COR-L47 (cell line): ENCODE measurements at regions not wholly inside any gene's neighbourhood (a gene's known extent, or its start where the extent isn't known, plus 50 kb on each side); places are given as distances from the start of the nearest gene placed in this dataset.

Experiments used
- DNase-seq: peaks from one replicate; lab custom pipeline; 2025; lab: John Stamatoyannopoulos, UW

DNA sequence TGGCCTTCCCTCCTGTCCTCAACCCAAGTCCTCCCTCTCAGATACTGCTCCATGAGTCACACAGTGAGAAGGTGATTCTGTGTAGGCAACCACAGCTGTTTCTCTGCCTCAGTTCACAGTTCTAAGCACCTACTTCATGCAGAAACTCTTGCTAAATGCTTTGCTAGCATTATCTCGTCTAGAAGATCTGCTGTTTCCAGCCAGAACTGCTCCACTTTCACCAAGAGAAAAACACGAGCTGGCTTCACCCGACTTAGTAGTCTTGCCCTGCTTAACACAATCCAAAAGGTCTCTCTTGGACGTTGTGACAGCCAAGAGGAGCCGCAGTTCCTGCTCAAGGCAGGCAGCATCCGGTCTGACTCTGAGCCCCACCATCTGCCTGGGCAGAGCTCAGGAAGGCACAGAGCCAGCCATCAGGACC lies 272.1 kb downstream of the UACA start:
- DNase-seq: no peak

GRCh38 chr15:70490838-70491155 lies 272.6 kb downstream of the UACA start:
- DNase-seq: no peak

DNA sequence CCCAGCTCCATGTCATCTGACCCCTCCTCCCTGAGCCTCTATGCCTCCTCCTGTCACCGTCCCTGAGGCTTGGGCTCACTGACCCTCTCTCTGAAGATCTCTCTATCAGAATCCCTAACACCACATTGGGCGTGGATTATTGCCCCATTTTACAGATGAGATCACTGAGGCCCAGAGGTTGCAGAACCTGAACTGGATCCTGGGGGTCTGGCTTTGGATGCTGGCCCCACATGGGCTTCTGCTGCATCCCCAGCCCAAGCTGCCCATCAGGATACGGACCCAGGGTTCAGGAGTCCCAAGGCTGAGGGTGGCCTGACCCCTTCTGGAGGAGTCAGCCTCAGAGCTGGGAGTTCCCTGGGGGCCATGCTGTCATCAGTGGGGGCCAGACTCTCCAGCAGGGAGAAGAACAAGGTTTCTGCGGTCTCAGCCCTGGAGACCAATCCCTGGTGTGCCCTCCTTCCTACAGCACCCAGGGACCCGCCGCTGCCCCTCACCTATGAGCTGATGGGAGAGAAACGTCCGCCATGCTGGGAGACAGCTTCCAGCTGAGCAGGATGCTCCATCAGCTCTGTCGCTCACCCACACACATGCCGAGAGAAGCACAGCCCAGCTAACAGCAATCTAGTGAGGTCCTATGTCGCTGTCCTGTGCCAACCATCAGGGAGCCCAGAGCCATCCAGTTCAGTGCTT lies 273.1 kb downstream of the UACA start:
- DNase-seq: no peak

DNA sequence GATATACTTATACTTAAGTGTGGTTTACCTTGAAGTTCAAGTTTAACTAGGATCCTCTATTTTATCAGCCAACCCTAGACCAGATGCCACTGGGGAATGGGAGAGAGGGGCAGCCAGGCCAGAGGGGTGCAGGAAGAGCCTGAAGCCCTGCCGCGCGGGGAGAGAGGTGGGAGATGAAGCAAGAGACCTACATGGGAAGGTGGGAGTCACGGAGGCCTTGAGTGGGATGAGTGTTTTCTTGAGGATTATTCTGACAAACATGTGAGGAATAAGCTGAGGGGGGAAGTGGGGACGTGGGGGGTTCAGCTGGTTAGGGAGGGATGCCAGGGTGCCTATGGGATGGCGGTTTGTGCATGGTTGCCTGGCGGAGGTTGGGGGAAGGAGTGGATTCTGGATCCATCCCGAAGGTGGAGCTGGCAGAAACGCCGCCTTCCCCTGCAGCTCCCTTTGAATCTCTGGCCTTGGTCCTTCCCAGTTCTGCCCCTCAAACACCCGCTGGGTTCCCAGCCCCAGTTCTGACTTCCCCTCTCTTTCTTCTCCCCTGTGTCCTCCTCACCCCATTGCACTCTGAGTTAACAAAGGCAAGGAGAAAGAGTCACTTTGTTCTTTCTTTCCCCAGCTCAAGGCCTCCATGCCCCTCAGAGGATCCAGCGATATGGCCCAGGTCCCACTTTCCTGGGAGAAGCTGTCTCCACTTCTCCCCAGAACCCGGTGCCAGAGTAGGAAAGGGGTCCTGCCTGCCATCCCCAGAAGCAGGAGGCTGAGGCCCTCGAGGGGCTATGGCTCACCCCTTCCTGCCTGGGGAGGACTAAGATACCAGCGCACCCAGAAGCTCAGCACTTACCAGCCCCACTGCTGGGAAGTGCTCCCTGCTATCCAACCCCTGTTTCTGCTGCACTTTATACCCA lies 274.2 kb downstream of the UACA start:
- DNase-seq: no peak

DNA sequence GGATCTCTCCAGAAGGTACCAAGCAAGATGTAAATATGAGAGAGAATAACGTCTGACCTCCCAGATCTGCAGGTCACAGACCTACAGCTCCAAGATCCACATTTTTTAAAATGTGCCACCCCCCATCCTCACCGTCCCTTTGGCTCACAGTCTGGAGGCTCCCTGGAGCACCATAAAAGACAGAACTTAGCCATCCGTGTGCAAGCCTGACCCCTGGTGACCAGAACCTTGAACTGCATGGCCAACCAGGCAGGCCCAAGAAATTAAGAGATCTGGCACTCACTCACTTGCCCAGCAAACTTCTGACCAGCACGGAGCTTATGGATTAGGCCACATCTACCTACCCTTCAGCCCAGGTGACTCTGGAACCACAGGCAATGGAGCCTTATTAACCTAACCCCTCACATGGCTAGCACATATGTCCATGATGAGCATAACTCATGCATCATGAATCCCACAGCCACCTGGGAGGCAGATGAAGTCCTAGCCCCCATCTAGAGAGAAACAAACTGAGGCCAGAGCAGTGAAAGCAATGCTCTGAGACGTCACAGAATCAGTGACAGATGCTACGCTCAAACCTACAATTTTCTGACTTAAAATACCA lies 275.3 kb downstream of the UACA start:
- peak; percentile 25 for DNase-seq

DNA sequence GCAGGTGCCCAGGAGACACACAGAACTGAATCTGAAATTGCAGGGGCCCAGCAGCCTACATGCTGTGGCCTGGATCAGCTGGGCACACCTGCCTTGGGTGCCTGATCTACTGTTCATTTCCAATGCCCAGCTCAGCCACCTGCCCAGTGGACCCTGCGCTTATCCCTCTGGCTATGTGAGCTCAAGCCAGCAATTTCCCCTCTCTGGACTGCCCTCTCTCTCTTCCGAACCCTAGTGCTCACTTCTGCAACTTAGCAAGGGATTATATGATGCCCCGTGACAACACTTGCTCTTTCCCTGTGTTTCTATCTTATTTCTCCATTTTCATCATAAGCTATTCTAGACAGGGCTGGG lies 276.0 kb downstream of the UACA start:
- DNase-seq: no peak

- DNase-seq: no peak
Measured at GRCh38 chr15:70486451-70487386, 276.6 kb downstream of the UACA start.

- DNase-seq: no peak
Measured at GRCh38 chr15:70486012-70486411, 277.3 kb downstream of the UACA start.

GRCh38 chr15:70484993-70485392 lies 278.4 kb downstream of the UACA start:
- DNase-seq: no peak

DNA sequence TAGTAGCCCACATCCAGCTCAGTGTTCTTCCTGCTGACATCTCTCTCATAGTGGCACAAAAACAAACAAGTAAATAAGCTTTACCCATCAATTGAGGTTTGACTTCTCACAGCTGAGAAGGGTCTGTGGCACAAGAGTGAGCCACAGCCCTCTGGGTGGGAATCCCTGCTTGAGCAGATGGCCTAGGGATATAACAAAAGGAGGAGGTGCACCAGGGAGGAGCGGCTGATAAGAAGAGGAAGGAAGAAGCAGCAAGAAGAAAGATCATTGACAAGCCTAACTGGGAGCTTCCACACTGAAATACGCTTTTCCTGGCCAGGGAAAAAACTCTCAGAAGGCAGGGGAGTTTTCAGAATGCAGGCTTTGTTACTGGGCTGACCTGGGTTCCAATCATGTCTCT lies 279.8 kb downstream of the UACA start:
- DNase-seq: no peak

- no peak for DNase-seq
Measured at GRCh38 chr15:70480196-70480856, 283.0 kb downstream of the UACA start.

DNA sequence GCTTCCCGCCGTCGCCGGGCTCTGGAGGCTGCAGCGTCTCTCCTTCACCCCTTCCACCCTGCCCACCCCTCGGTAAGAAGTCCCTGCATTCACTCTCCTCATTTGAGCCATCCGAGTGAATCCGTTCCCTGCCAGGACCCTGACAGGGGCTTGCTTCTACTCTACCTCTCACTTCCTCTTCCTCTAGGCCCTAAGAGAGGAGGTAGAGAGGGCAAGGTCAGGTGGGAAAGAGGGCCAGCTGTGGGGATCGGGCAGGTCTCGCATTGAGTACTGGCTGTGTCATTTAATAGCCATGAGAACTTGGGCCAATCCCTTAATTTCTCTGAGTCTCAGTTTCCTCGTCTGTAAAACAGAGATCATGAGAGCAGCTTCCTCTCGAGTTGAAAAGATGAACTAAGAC lies 283.6 kb downstream of the UACA start:
- no peak for DNase-seq

- no peak for DNase-seq
Measured at GRCh38 chr15:70479056-70479455, 284.3 kb downstream of the UACA start.

- DNase-seq: no peak
Measured at GRCh38 chr15:70478251-70478990, 284.9 kb downstream of the UACA start.

GRCh38 chr15:70477750-70478250 lies 285.6 kb downstream of the UACA start:
- no peak for DNase-seq

DNA sequence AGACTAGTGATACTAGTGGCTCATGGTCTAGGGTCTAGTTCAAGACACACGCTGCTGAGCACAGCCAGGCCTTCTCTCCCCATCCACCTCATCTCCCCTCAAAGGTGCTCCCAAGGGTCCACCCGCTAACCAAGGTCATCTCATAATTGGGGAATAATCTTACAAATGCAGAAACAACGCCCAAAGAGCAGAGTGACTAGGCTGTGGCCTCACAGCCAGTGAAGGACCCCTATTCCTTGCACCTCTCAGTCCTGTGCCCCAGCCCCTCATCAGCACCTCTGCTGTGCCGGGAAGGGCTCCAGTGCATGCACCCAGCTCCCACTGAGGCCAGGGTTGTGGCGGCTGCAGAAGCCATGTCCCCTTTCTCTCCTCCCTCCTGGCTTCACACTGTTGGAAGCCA lies 286.9 kb downstream of the UACA start:
- DNase-seq: no peak

GRCh38 chr15:70475921-70476320 lies 287.4 kb downstream of the UACA start:
- no peak for DNase-seq

DNA sequence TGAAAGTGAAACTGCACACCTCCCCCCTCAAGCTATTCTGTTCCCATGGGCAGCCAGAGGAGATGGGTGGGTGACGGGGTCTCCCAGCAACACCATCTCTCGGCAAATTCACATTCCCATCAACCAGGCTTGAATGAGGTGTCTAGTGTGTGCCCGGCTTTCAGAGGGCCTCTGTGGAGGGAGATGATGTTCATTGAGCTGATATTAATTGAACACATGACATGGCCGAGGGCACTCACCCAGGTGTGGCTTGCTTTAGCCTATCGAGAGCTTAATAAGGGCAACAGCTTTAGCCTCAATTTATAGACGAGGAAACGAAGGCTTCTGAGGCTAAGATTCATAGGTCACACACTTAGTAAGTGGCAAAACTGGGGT lies 288.0 kb downstream of the UACA start:
- no peak for DNase-seq

DNA sequence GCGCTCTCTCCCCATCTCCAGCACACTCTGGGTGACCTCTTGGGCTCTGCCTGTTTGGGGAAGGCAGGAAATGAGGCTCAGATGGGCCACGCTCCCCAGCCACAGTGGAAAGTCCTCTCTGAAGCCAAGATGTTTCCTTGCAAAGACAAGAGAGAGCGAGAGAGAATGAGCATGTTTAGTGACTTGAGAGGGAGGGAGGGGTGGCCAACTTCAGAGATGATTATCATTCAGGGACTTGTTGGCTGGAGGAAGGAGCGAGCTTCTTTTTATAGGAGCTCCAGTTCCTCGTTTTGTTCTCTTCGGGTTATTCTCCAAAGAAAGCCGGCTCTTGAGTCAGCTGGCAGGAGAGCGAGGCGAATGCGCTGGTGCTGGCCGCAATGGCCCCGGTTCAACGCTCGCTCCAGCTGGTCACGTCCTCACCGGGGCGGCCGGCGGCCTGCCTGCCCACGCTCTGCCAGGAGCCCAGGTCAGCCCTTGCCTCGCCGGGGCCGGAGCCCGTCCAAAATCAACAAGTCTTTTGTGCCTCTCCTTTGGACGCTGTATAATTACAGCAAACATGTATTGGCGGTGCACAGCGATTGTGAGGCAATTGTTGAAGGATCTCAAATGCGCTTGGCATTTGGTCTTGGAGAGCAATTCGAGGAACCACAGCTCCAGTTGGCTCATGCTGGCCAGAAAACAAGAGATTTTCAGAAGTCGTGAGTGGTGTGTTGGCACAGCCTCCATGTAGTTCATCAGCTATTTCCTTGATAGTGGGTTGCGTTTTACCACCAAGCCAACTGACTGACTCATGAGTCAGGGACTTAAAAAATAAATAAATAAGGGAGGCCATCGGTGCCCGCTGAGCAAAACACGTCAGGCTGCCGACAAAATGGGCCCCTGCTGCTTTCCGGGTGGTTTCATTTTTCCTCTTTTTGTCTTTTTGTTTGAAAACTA lies 288.6 kb downstream of the UACA start:
- peak; percentile 87 for DNase-seq
